GM18502 (cell line): ENCODE measurements at regions not wholly inside any gene's neighbourhood (a gene's known extent, or its start where the extent isn't known, plus 50 kb on each side); places are given as distances from the start of the nearest gene placed in this dataset.
"Not testable (repeated sequence)": the region's sequence is repeated elsewhere in the genome, so short reads cannot be mapped to it uniquely, and the experiment has no call there.

ENCODE experiments used
- ATAC-seq: cut with Tn5 transposase; IDR thresholded peaks from one replicate; pipeline ENCODE4 v1.9.1; 2021; ENCODE audit warnings: mild to moderate bottlenecking; ENCODE audit not compliant: unreplicated experiment, poor library complexity

- no peak for ATAC-seq
Measured at GRCh38 chr4:171538601-171539100, 274.6 kb upstream of the GALNTL6 start.

DNA sequence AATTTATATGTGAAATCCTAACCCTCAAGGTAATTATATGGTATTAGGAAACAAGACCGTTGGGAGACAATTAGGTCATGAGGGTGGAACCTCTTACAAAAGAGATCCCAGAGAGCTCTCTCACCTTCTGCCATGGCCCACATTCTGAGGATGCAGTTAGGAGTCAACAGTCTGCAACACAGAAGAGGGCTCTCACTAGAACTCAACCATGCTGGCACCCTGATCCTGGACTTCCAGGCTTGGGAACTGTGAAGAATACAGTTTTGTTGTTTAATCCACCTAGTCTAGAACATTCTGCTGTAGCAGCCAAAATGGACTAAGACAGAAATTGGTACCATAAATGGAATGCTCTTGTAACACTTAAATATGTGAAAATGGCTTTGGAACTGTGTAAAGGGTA is 278.8 kb upstream of the GALNTL6 start:
- no peak for ATAC-seq

- no peak for ATAC-seq
Measured at GRCh38 chr4:171532968-171533367, 280.2 kb upstream of the GALNTL6 start.

GRCh38 chr4:171524903-171525302 is 288.3 kb upstream of the GALNTL6 start:
- no peak for ATAC-seq

DNA sequence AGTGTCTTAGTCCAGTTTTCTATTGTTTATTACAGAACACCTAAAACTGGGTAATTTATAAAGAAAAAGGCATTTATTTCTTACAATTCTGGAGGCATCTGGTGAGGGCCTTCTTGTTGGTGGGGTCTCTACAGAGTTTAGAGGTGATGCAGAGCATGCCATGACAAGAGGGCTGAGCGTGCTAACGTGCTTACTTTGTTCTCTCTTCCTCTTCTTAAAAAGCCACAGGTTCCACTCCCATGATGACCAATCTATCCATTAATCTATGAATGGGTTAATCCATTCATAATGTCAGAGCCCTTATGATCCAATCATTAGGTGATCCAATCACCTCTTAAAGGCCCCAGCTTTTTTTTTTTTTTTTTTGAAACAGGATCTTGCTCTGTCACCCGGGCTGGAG is 291.5 kb upstream of the GALNTL6 start:
- no peak for ATAC-seq

- no peak for ATAC-seq
Measured at GRCh38 chr4:171519457-171519856, 293.7 kb upstream of the GALNTL6 start.

GRCh38 chr4:171517883-171518282 is 295.3 kb upstream of the GALNTL6 start:
- no peak for ATAC-seq

DNA sequence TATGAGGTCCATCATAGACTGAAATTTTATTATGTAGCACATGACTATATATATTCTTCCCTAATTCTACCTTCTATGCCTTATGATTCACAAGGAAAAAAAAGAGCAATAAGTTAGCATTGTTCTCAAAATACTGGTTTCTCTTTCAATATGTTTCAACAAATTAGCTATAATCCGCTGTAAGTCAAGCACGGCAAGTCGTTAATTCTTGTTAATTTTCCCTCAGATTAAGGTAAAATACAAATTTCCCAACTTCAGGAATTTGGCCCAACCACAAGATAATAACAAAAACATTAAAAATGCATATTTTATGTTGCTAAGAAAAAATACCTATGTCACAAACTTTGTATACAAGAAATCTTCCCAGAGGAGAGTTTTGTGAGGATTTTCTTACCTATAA is 296.5 kb upstream of the GALNTL6 start:
- no peak for ATAC-seq

DNA sequence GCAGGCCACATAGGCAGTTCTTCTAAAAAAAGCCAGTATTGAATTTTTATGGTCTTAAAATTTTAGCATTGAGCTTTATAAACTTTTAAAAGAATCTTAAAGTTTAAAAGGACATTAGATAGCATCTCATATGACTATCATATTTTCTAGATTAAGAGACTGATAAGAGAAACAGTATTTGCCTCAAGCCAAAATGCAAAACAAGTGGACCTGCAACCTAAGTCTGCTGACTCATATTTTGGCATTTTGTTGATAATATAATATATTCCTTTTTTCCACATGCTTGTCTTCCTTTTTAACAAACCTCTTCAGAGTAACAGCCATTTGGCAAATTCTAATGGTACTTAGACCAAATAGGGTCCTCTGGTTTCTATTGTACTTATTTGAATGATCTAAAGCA is 328.5 kb upstream of the GALNTL6 start:
- no peak for ATAC-seq

GRCh38 chr4:171478181-171478580 is 335.0 kb upstream of the GALNTL6 start:
- no peak for ATAC-seq

DNA sequence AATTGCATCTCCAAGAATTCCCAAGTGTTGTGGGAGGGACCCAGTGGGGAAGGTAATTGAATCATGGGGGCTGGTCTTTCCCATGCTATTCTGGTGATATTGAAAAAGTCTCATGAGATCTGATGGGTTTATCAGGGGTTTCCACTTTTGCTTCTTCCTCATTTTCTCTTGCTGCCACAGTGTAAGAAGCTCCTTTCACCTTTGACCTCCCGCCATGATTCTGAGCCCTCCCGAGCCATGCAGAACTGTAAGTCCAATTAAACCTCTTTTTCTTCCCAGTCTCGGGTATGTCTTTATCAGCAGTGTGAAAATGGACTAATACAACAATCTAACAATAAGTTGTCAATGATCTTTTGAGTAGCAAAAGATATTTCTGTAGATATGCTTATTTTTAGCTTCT is 338.1 kb upstream of the GALNTL6 start:
- ATAC-seq = not testable (repeated sequence)

GRCh38 chr4:171473155-171473554 is 340.0 kb upstream of the GALNTL6 start:
- no peak for ATAC-seq

DNA sequence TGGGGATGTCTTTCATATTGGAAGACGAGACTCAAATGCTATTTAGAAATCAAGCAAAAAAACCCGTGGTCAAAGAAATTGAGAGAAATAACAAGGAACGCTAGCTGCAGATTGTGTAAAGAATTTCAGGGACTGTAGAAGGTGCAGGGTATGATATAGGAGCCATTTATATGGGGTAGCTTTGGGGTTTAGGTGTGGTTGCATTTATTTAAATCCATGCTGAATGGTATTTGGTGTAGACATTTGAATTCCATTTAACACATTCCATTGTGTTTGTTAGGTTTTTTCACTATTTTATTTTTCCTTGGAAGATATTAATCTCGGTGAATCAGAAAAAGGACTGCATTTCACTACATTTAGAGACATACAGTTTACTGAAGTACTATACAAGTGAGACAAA is 341.0 kb upstream of the GALNTL6 start:
- no peak for ATAC-seq

GRCh38 chr4:171464499-171464898 is 348.7 kb upstream of the GALNTL6 start:
- ATAC-seq = no peak

DNA sequence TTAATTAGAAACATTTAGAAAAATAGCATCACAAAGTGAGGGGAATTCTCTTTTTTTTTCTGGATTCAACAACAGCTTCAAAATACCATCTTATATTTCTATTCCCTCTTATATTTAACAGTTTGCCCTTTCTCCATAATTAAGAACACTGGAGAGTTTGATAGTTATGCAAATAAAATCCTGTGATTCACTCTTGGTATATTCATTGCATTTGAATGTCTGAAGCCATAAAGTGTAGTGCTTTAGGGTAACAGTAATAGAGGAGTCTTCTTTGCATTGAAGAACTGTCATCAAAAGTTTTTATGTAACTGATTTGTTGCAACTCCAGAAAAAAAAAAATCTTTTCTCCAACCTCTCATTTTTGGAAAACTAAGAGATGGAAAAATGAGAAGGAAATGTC is 352.0 kb upstream of the GALNTL6 start:
- no peak for ATAC-seq

- ATAC-seq = no peak
Measured at GRCh38 chr4:171448919-171449481, 364.2 kb upstream of the GALNTL6 start.

- ATAC-seq = no peak
Measured at GRCh38 chr4:171448358-171448757, 364.8 kb upstream of the GALNTL6 start.

DNA sequence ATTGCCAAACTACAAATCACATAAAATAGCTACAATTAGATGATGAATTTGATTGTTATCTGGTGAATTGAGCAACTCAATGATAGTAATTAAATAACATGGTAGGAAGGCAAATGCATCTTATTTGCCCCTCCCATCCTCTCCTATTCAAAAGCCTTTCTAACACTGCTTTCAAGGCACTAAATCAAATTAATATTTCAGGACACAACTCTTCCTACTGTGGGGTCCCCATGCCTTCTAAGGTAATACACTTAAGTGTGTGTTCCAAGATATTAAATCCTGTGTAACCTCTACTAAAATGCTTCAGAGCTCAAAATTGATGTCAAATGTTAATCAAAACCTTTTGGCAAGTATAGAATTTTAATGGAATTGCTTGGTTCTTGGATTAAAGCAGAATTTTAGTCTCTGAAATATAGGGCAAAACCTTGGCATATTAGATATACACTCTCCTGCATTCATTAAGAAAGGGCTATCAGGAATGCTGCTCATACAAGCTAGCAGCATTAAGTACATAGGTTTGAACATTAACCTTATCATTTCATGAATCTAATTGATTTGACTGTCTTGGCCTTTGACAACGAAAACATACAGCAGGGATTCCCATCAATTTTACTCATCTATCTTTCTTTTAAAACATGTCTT is 371.8 kb upstream of the GALNTL6 start:
- no peak for ATAC-seq

- no peak for ATAC-seq
Measured at GRCh38 chr4:171433674-171434073, 379.5 kb upstream of the GALNTL6 start.

DNA sequence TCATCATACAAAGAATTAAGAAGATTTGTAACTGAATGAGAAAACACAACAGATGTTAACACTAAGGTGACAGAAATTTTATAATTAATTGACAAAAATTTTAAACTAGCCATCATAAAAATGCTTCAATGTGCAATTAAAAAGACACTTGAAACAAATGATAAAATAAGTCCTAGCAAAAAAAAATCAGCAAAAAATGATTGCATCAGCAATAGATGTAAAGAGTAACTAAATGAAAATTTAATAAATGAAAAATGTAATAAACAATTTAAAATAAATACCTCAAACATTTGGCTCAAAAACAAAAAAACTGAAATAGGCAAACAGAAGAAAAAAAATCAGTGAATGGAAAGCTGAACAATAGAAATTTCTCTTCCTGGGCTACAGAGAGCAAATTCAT is 380.7 kb upstream of the GALNTL6 start:
- ATAC-seq = no peak

DNA sequence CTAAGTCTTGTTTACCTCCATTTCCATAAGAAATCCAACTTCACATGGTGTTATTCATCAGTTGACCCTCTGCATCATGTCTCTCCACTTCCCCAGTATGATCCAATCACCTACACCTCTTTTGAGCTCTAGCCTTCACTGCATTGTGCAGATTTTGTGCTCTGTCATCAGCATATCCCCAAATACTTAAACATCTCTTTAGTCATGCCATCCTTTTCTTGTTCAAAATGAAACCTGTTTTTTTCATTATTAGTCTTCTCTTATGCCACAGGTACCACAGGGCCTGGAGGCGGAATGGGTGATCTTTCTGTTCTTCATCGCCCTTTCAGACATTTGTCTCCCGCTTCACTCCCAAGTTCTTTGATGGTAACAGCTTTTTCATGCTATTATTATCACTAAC is 382.7 kb upstream of the GALNTL6 start:
- peak; percentile 79 for ATAC-seq

- no peak for ATAC-seq
Measured at GRCh38 chr4:171397175-171397574, 416.0 kb upstream of the GALNTL6 start.
